H9 (cell line): ENCODE measurements at regions not wholly inside any gene's neighbourhood (a gene's known extent, or its start where the extent isn't known, plus 50 kb on each side); places are given as distances from the start of the nearest gene placed in this dataset.

Experiments
- DNase-seq: peaks from one replicate; pipeline ENCODE4 v3.0.0-alpha.2; 2017
- H2AFZ ChIP-seq: one replicate; pipeline ENCODE4 v1.6.1; 2013; ENCODE audit warnings: mild to moderate bottlenecking, low read length, control low read depth, moderate library complexity
- H2AK5ac ChIP-seq: 2 replicates; pipeline ENCODE4 v1.6.1; 2013; ENCODE audit warnings: low read length, control low read depth, mixed read lengths; ENCODE audit not compliant: insufficient read length
- H2BK120ac ChIP-seq: one replicate; pipeline ENCODE4 v1.6.1; 2013; ENCODE audit warnings: low read depth, mild to moderate bottlenecking, low read length, control low read depth, inconsistent platforms; ENCODE audit not compliant: poor library complexity, severe bottlenecking
- H2BK12ac ChIP-seq: 2 replicates; pipeline ENCODE4 v1.6.1; 2013; ENCODE audit warnings: low read length, control low read depth, mixed read lengths, low read depth; ENCODE audit not compliant: insufficient read length
- H2BK15ac ChIP-seq: 2 replicates; pipeline ENCODE4 v1.6.1; 2013; ENCODE audit warnings: low read depth, low read length, control low read depth
- H2BK20ac ChIP-seq: one replicate; pipeline ENCODE4 v1.6.1; 2013; ENCODE audit warnings: low read depth, mild to moderate bottlenecking, low read length, control low read depth, inconsistent platforms; ENCODE audit not compliant: poor library complexity, severe bottlenecking
- H2BK5ac ChIP-seq: 2 replicates; pipeline ENCODE4 v1.6.1; 2013; ENCODE audit warnings: low read length, control low read depth, mixed read lengths; ENCODE audit not compliant: insufficient read length
- H3K14ac ChIP-seq: 2 replicates; pipeline ENCODE4 v1.6.1; 2013; ENCODE audit warnings: low read length, control low read depth; ENCODE audit not compliant: insufficient read depth
- H3K18ac ChIP-seq: 2 replicates; pipeline ENCODE4 v1.6.1; 2013; ENCODE audit warnings: low read depth, mild to moderate bottlenecking, mixed read lengths, low read length, control low read depth; ENCODE audit not compliant: insufficient read length
- H3K23ac ChIP-seq: 2 replicates; pipeline ENCODE4 v1.6.1; 2013; ENCODE audit warnings: low read length, control low read depth, mixed read lengths, low read depth; ENCODE audit not compliant: insufficient read length
- H3K23me2 ChIP-seq: 2 replicates; pipeline ENCODE4 v1.6.1; 2013; ENCODE audit warnings: low read depth, mild to moderate bottlenecking, mixed read lengths, low read length, control low read depth; ENCODE audit not compliant: insufficient read length, poor library complexity, severe bottlenecking
- H3K27ac ChIP-seq: 2 replicates; pipeline ENCODE4 v1.5.1; 2013; ENCODE audit warnings: low read length, control low read depth, mixed read lengths, low read depth; ENCODE audit not compliant: insufficient read length
- H3K27me3 ChIP-seq: 2 replicates; pipeline ENCODE4 v1.6.1; 2013; ENCODE audit warnings: low read length, control low read depth, inconsistent platforms; ENCODE audit not compliant: insufficient read depth
- H3K4ac ChIP-seq: 2 replicates; pipeline ENCODE4 v1.6.1; 2013; ENCODE audit warnings: low read depth, mild to moderate bottlenecking, control low read depth, inconsistent platforms, low read length, moderate library complexity
- H3K4me1 ChIP-seq: 2 replicates; pipeline ENCODE4 v1.6.1; 2013; ENCODE audit warnings: low read length, control low read depth, inconsistent platforms; ENCODE audit not compliant: insufficient read depth
- H3K4me2 ChIP-seq: 2 replicates; pipeline ENCODE4 v1.6.1; 2013; ENCODE audit warnings: low read length, control low read depth, mixed read lengths; ENCODE audit not compliant: insufficient read length, insufficient read depth
- H3K56ac ChIP-seq: 2 replicates; pipeline ENCODE4 v1.6.1; 2013; ENCODE audit warnings: low read depth, mild to moderate bottlenecking, mixed read lengths, low read length, control low read depth; ENCODE audit not compliant: insufficient read length
- H3K79me1 ChIP-seq: 2 replicates; pipeline ENCODE4 v1.6.1; 2013; ENCODE audit warnings: low read depth, mild to moderate bottlenecking, moderate library complexity, low read length, control low read depth, inconsistent platforms; ENCODE audit not compliant: insufficient read depth, poor library complexity, severe bottlenecking
- H3K79me2 ChIP-seq: 2 replicates; pipeline ENCODE4 v1.6.1; 2013; ENCODE audit warnings: low read length, control low read depth, inconsistent platforms; ENCODE audit not compliant: insufficient read depth
- H3K9ac ChIP-seq: 2 replicates; pipeline ENCODE4 v1.6.1; 2013; ENCODE audit warnings: low read length, control low read depth, mixed read lengths; ENCODE audit not compliant: insufficient read length; ENCODE audit errors: extremely low read depth
- H3K9me3 ChIP-seq: one replicate; pipeline ENCODE4 v1.6.1; 2013; ENCODE audit warnings: low read depth, low read length, inconsistent platforms; ENCODE audit not compliant: control insufficient read depth
- H3T11ph ChIP-seq: one replicate; pipeline ENCODE4 v1.6.1; 2013; ENCODE audit warnings: mild to moderate bottlenecking, low read length, control low read depth, inconsistent platforms
- H4K20me1 ChIP-seq: one replicate; pipeline ENCODE4 v1.6.1; 2013; ENCODE audit not compliant: control insufficient read depth, insufficient read length, insufficient read depth
- H4K5ac ChIP-seq: 2 replicates; pipeline ENCODE4 v1.6.1; 2013; ENCODE audit warnings: low read depth, mild to moderate bottlenecking, mixed read lengths, low read length, control low read depth; ENCODE audit not compliant: insufficient read length
- H4K8ac ChIP-seq: replicated peaks from 2 replicates; pipeline ENCODE4 v1.6.1; 2013; ENCODE audit warnings: low read length, control low read depth, mixed read lengths, low read depth; ENCODE audit not compliant: insufficient read length
- H4K91ac ChIP-seq: 2 replicates; pipeline ENCODE4 v1.6.1; 2013; ENCODE audit warnings: low read depth, mild to moderate bottlenecking, moderate library complexity, mixed read lengths, low read length, control low read depth; ENCODE audit not compliant: insufficient read length
- H3K27ac Mint-ChIP-seq, 3 experiments: 2 replicates in 2 of 3; 3 replicates in 1 of 3; pipeline ENCODE4 v1.8.0; 2020 to 2021; ENCODE audit warnings: mixed read lengths in 3 of 3, mild to moderate bottlenecking in 1 of 3, moderate library complexity in 1 of 3
- H3K27me3 Mint-ChIP-seq: 2 replicates; pipeline ENCODE4 v1.8.0; 2021; ENCODE audit warnings: low read depth, mild to moderate bottlenecking, moderate library complexity, mixed read lengths
- H3K36me3 Mint-ChIP-seq, 3 experiments: 2 replicates in 2 of 3; 3 replicates in 1 of 3; pipeline ENCODE4 v1.8.0; 2020 to 2021; ENCODE audit warnings: low read depth in 3 of 3, mixed read lengths in 3 of 3; ENCODE audit not compliant: insufficient read depth in 1 of 3
- H3K4me1 Mint-ChIP-seq, 2 experiments: 2 replicates each; pipeline ENCODE4 v1.8.0; 2020; ENCODE audit warnings: mixed read lengths in 2 of 2
- H3K4me3 Mint-ChIP-seq, 2 experiments: 2 replicates in 1 of 2; 3 replicates in 1 of 2; pipeline ENCODE4 v1.8.0; 2020 to 2021; ENCODE audit warnings: mild to moderate bottlenecking in 2 of 2, mixed read lengths in 2 of 2, moderate library complexity in 1 of 2
- H3K9me3 Mint-ChIP-seq, 2 experiments: 2 replicates in 1 of 2; 3 replicates in 1 of 2; pipeline ENCODE4 v1.8.0; 2020; ENCODE audit warnings: mild to moderate bottlenecking in 2 of 2, mixed read lengths in 2 of 2, moderate library complexity in 1 of 2
- WGBS: extraction: QIAGEN DNeasy Blood & Tissue Kit; methylation state at CpG from one replicate; pipeline ENCODE4 v1.1.7; 2013; ENCODE audit warnings: missing lambda C conversion rate, low lambda C conversion rate, mixed read lengths; ENCODE audit not compliant: insufficient read length; ENCODE audit errors: extremely low coverage; 5-methylcytosine and 5-hydroxymethylcytosine counted together
- TF ChIP-seq, protein P1 (sequence below): fragments of 200-600 bp; sonication (generic); conservative IDR thresholded peaks from 3 replicates; pipeline ENCODE4 v1.8.0; 2021; ENCODE audit warnings: antibody characterized with exemption, mild to moderate bottlenecking

GRCh38 chr2:118473241-118473640 lies 374.2 kb downstream of the EN1 start:
- Histone ChIP-seq H2BK5ac (no peak overlapping the region), H3K27me3 (no peaks in the 10 kb centered on the region)
- H3K36me3 Mint-ChIP-seq, result no peaks in the 10 kb centered on the region

More at GRCh38 chr2:118473241-118473640, 374.2 kb downstream of the EN1 start:
- Histone ChIP-seq H4K91ac (no peak overlapping the region), H4K20me1 (no peaks in the 10 kb centered on the region), H3T11ph (no peak overlapping the region), H3K23ac (no peak overlapping the region), H3K79me1 (no peaks in the 10 kb centered on the region), H3K9ac (no peak overlapping the region), H4K8ac (no peak overlapping the region), H3K9me3 (no peaks in the 10 kb centered on the region), H3K4me1 (peaks cover 3% of the 10 kb centered on the region; the same call in 1 of the 2 replicates), H3K56ac (no peak overlapping the region), H2AFZ (no peak overlapping the region), H3K18ac (no peak overlapping the region), H3K27ac (no peak overlapping the region), H3K4me2 (no peak overlapping the region), H2BK20ac (no peak overlapping the region), H2BK15ac (no peak overlapping the region), H3K4ac (no peak overlapping the region), H2BK12ac (no peak overlapping the region), H2BK120ac (no peak overlapping the region), H3K14ac (no peak overlapping the region), H4K5ac (no peak overlapping the region), H3K79me2 (no peaks in the 10 kb centered on the region), H3K23me2 (no peaks in the 10 kb centered on the region), H2AK5ac (no peak overlapping the region)
- TF ChIP-seq, protein P1, sequence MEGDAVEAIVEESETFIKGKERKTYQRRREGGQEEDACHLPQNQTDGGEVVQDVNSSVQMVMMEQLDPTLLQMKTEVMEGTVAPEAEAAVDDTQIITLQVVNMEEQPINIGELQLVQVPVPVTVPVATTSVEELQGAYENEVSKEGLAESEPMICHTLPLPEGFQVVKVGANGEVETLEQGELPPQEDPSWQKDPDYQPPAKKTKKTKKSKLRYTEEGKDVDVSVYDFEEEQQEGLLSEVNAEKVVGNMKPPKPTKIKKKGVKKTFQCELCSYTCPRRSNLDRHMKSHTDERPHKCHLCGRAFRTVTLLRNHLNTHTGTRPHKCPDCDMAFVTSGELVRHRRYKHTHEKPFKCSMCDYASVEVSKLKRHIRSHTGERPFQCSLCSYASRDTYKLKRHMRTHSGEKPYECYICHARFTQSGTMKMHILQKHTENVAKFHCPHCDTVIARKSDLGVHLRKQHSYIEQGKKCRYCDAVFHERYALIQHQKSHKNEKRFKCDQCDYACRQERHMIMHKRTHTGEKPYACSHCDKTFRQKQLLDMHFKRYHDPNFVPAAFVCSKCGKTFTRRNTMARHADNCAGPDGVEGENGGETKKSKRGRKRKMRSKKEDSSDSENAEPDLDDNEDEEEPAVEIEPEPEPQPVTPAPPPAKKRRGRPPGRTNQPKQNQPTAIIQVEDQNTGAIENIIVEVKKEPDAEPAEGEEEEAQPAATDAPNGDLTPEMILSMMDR, result no peak
- Mint-ChIP-seq H3K27ac (no peak overlapping the region), H3K4me1 (peaks cover 33 to 38% of the 10 kb centered on the region in 2 experiments), H3K9me3 (no peaks in the 10 kb centered on the region; a peak in 1 of 5 replicates), H3K27me3 (peaks cover 2% of the 10 kb centered on the region), H3K4me3 (no peak overlapping the region)
- WGBS, result no CpG with 5 or more reads among the region's 5 CpGs
- no peak for DNase-seq
